AG04450 (cell line): ENCODE measurements at regions not wholly inside any gene's neighbourhood (a gene's known extent, or its start where the extent isn't known, plus 50 kb on each side); places are given as distances from the start of the nearest gene placed in this dataset.
"Not testable (repeated sequence)": the region's sequence is repeated elsewhere in the genome, so short reads cannot be mapped to it uniquely, and the experiment has no call there.

Experiments
- CTCF ChIA-PET: fragments of 300-600, 350-600 bp; formaldehyde crosslinking; extraction: SDS; loops from one replicate; lab custom pipeline; 2022; ENCODE audit warnings: antibody characterized with exemption, inconsistent platforms; lab: Charles Lee
- POLR2A ChIA-PET: fragments of 350-600 bp; formaldehyde crosslinking; extraction: SDS; loops from one replicate; lab custom pipeline; 2021; ENCODE audit warnings: antibody characterized with exemption, inconsistent platforms; lab: Yijun Ruan, JAX
- DNase-seq: peaks from one replicate; pipeline ENCODE4 v3.0.0-alpha.2; 2011; ENCODE audit warnings: low read depth, low spot score
- H3K27ac ChIP-seq: one replicate; pipeline ENCODE4 v1.5.1; 2012; ENCODE audit warnings: low read depth, low read length, control low read depth
- H3K27me3 ChIP-seq: one replicate; pipeline ENCODE4 v1.6.0; 2012; ENCODE audit warnings: low read length; ENCODE audit not compliant: control insufficient read depth, insufficient read depth
- H3K4me3 ChIP-seq: 2 replicates; pipeline ENCODE4 v1.5.1; 2011; ENCODE audit warnings: mild to moderate bottlenecking, low read depth, low read length, control low read depth
- H3K9me3 ChIP-seq: 2 replicates; pipeline ENCODE4 v1.5.1; 2012; ENCODE audit warnings: low read length; ENCODE audit not compliant: control insufficient read depth, insufficient read depth
- TF ChIP-seq, protein P1 (sequence below): IDR thresholded peaks from 2 replicates; pipeline ENCODE4 v1.5.1; 2011; ENCODE audit warnings: low read depth, low read length, control low read depth, inconsistent platforms

DNA sequence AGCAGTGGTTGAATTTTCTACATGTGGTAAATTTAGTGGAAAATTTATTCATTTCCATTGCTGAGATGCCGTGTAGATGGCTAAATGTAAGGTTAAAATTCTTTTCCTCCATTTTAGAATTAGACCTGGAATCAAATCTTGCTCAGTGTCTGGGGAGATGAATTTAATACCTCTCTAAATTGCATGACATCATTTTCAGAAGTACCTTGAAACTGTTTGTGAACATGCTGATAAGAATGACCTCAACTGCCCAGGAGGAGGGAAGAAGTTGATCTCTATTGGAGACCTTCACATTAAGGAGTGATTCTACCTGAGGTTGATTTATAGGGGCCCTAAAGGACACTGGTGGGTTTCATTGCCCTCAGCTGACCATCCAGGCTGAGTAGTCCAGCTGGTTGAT, 116.7 kb upstream of the EGFLAM start:
- POLR2A ChIA-PET, result no interaction called here
- CTCF ChIA-PET, result interaction anchor here (0.9 kb wide), 1 partner anchor 51 kb away, joined by 3 read pairs; no protein-coding TSS in a partner anchor
- H3K4me3 ChIP-seq, result no peak overlapping the region
- no peaks in the 10 kb centered on the region for H3K9me3 ChIP-seq
- no peak for DNase-seq
- no peaks in the 10 kb centered on the region for H3K27me3 ChIP-seq
- H3K27ac ChIP-seq, result no peak overlapping the region
- TF ChIP-seq, protein P1, sequence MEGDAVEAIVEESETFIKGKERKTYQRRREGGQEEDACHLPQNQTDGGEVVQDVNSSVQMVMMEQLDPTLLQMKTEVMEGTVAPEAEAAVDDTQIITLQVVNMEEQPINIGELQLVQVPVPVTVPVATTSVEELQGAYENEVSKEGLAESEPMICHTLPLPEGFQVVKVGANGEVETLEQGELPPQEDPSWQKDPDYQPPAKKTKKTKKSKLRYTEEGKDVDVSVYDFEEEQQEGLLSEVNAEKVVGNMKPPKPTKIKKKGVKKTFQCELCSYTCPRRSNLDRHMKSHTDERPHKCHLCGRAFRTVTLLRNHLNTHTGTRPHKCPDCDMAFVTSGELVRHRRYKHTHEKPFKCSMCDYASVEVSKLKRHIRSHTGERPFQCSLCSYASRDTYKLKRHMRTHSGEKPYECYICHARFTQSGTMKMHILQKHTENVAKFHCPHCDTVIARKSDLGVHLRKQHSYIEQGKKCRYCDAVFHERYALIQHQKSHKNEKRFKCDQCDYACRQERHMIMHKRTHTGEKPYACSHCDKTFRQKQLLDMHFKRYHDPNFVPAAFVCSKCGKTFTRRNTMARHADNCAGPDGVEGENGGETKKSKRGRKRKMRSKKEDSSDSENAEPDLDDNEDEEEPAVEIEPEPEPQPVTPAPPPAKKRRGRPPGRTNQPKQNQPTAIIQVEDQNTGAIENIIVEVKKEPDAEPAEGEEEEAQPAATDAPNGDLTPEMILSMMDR, result no peak

DNA sequence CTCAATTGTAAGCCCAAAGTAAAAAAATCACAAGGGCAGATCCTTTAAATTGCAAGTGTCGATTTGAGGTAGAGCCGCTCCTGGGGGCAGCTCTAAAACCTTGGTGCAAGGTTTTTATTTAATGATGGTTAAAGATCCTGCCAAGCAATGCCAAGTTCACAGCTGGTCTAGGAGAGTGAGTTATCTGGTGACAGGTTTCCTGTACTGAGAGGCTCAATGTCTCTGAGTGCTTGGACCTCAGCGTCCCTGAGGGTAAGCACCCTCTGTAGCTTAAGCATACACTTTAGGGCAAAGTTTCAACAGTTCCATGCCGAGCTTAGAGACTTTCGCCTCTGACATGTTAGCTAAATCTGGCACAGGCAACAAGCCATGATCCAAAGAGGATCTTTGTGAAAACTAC, 119.8 kb upstream of the EGFLAM start:
- no peaks in the 10 kb centered on the region for H3K9me3 ChIP-seq
- H3K27ac ChIP-seq, result no peak overlapping the region
- TF ChIP-seq, protein P1, result no peak
- no peaks in the 10 kb centered on the region for H3K27me3 ChIP-seq
- ChIA-PET POLR2A (no interaction called here), CTCF (no interaction called here)
- DNase-seq, result no peak
- no peak overlapping the region for H3K4me3 ChIP-seq

GRCh38 chr5:38135486-38136039, 122.8 kb upstream of the EGFLAM start:
- TF ChIP-seq, protein P1, result no peak
- ChIA-PET CTCF (no interaction called here), POLR2A (no interaction called here)
- Histone ChIP-seq H3K4me3 (no peak overlapping the region), H3K9me3 (no peaks in the 10 kb centered on the region), H3K27me3 (peaks cover 3% of the 10 kb centered on the region), H3K27ac (no peak overlapping the region)
- DNase-seq, result no peak

GRCh38 chr5:38134810-38135209, 123.5 kb upstream of the EGFLAM start:
- ChIA-PET CTCF (no interaction called here), POLR2A (no interaction called here)
- peaks cover 5% of the 10 kb centered on the region for H3K27me3 ChIP-seq
- no peak overlapping the region for H3K27ac ChIP-seq
- DNase-seq, result no peak
- no peaks in the 10 kb centered on the region for H3K9me3 ChIP-seq
- H3K4me3 ChIP-seq, result no peak overlapping the region
- TF ChIP-seq, protein P1, result no peak

DNA sequence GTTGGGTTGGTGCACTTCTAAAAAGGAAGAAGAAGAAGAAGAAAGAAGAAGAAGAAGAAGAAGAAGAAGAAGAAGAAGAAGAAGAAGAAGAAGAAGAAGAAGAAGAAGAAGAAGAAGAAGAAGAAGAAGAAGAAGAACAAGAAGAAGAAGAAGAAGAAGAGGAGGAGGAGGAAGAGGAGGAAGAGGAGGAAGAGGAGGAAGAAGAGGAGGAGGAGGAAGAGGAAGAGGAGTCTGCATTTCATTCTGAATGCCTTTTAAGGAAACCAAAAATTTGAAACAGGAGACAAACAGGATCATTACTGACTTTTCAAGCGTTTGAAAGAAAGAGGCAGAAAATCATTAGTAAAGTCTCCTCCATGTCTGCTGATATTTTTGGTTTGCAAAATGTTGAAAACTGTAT, 124.1 kb upstream of the EGFLAM start:
- DNase-seq, POLR2A ChIA-PET, H3K9me3 ChIP-seq, H3K27me3 ChIP-seq, CTCF ChIA-PET, H3K4me3 ChIP-seq, H3K27ac ChIP-seq: not testable (repeated sequence)

GRCh38 chr5:38131686-38132085, 126.7 kb upstream of the EGFLAM start:
- POLR2A ChIA-PET, result no interaction called here
- no peak for DNase-seq
- Histone ChIP-seq H3K4me3 (no peak overlapping the region), H3K9me3 (no peaks in the 10 kb centered on the region), H3K27me3 (peaks cover 5% of the 10 kb centered on the region), H3K27ac (no peak overlapping the region)
- CTCF ChIA-PET, result no interaction called here
- TF ChIP-seq, protein P1, result no peak
